Upper lobe of left lung (tissue), 4 donors: ENCODE measurements at regions not wholly inside any gene's neighbourhood (a gene's known extent, or its start where the extent isn't known, plus 50 kb on each side); places are given as distances from the start of the nearest gene placed in this dataset.

Experiments
- CTCF ChIP-seq, 6 experiments: fragments of 450-650 bp in 4 of 6; fragments of 200-600 bp in 2 of 6; sonication (generic) in 2 of 6; IDR thresholded peaks; one replicate each; pipeline ENCODE4 v1.5.1; 2016 to 2019; ENCODE audit warnings: antibody characterized with exemption in 6 of 6
- POLR2AphosphoS5 ChIP-seq, 2 donors: sonication (generic); formaldehyde crosslinking; IDR thresholded peaks; one replicate each; pipeline ENCODE4 v1.5.1; 2017; ENCODE audit warnings: antibody characterized with exemption in 2 of 2

- TF ChIP-seq POLR2AphosphoS5 (IDR thresholded peaks at IDR 0.05) (no peak), CTCF (IDR thresholded peaks at IDR 0.05) (no peak)
These were observed 121.2 kb upstream of the SLC44A3 start for GRCh38 chr1:94698759-94699502.
